GM23338 (cell line): ENCODE measurements at regions not wholly inside any gene's neighbourhood (a gene's known extent, or its start where the extent isn't known, plus 50 kb on each side); places are given as distances from the start of the nearest gene placed in this dataset.

ENCODE experiments used
- ATAC-seq: fragments of 200-7000 bp; cut with Tn5 transposase; 3 replicates; pipeline ENCODE4 v1.9.1; 2020
- DNase-seq: peaks from one replicate; pipeline ENCODE4 v3.0.0-alpha.2; 2015; ENCODE audit warnings: low spot score
- H2AFZ ChIP-seq: fragments of 200-600 bp; sonication (generic); 2 replicates; pipeline ENCODE4 v1.8.0; 2016; ENCODE audit warnings: antibody characterized with exemption, mild to moderate bottlenecking, moderate library complexity
- H3F3A ChIP-seq: fragments of 200-600 bp; sonication (generic); replicated peaks from 2 replicates; pipeline ENCODE4 v1.8.0; 2017; ENCODE audit warnings: antibody characterized with exemption, mixed run types, low read depth
- H3K27ac ChIP-seq: fragments of 200-600 bp; sonication (generic); 2 replicates; pipeline ENCODE4 v1.6.1; 2016; ENCODE audit warnings: low read depth
- H3K27me3 ChIP-seq: fragments of 200-600 bp; sonication (generic); 2 replicates; pipeline ENCODE4 v1.8.0; 2016; ENCODE audit warnings: mild to moderate bottlenecking, mixed run types, moderate library complexity; ENCODE audit not compliant: insufficient read depth
- H3K36me3 ChIP-seq: fragments of 200-600 bp; sonication (generic); 2 replicates; pipeline ENCODE4 v1.8.0; 2016; ENCODE audit warnings: mild to moderate bottlenecking; ENCODE audit not compliant: insufficient read depth
- H3K4me1 ChIP-seq: fragments of 200-600 bp; sonication (generic); 2 replicates; pipeline ENCODE4 v1.8.0; 2016; ENCODE audit warnings: mild to moderate bottlenecking, moderate library complexity; ENCODE audit not compliant: insufficient read depth
- H3K4me2 ChIP-seq: fragments of 200-600 bp; sonication (generic); 2 replicates; pipeline ENCODE4 v1.7.1; 2017; ENCODE audit warnings: mixed run types
- H3K4me3 ChIP-seq: fragments of 200-600 bp; sonication (generic); 2 replicates; pipeline ENCODE4 v1.6.1; 2016; ENCODE audit warnings: mixed run types
- H3K79me2 ChIP-seq: fragments of 200-600 bp; sonication (generic); replicated peaks from 2 replicates; pipeline ENCODE4 v1.8.0; 2017; ENCODE audit warnings: mild to moderate bottlenecking; ENCODE audit not compliant: insufficient read depth
- H3K9me2 ChIP-seq: fragments of 200-600 bp; sonication (generic); 2 replicates; pipeline ENCODE4 v1.8.0; 2017; ENCODE audit not compliant: insufficient read depth
- H4K20me1 ChIP-seq: fragments of 200-600 bp; sonication (generic); replicated peaks from 2 replicates; pipeline ENCODE4 v1.8.0; 2017; ENCODE audit warnings: mild to moderate bottlenecking; ENCODE audit not compliant: insufficient read depth
- H3K27ac Mint-ChIP-seq: 2 replicates; pipeline ENCODE4 v1.8.0; 2020; ENCODE audit warnings: inconsistent platforms, mild to moderate bottlenecking, moderate library complexity, mixed read lengths
- H3K27me3 Mint-ChIP-seq: 3 replicates; pipeline ENCODE4 v1.8.0; 2022; ENCODE audit warnings: low read depth, mild to moderate bottlenecking, moderate library complexity, mixed read lengths, inconsistent platforms; ENCODE audit not compliant: insufficient read depth, poor library complexity
- H3K36me3 Mint-ChIP-seq: 3 replicates; pipeline ENCODE4 v1.8.0; 2021; ENCODE audit warnings: low read depth, mild to moderate bottlenecking, inconsistent platforms, moderate library complexity, mixed read lengths
- H3K4me1 Mint-ChIP-seq: 3 replicates; pipeline ENCODE4 v1.8.0; 2020; ENCODE audit warnings: mild to moderate bottlenecking, inconsistent platforms, mixed read lengths
- H3K4me3 Mint-ChIP-seq: 3 replicates; pipeline ENCODE4 v1.8.0; 2021; ENCODE audit warnings: moderate library complexity, mild to moderate bottlenecking, inconsistent platforms, mixed read lengths
- H3K9me3 Mint-ChIP-seq: 3 replicates; pipeline ENCODE4 v1.8.0; 2020; ENCODE audit warnings: moderate library complexity, mild to moderate bottlenecking, inconsistent platforms, mixed read lengths
- CREB1 ChIP-seq: fragments of 250-450 bp; sonication (Bioruptor Pico); IDR thresholded peaks from 2 replicates; pipeline ENCODE4 v1.5.0; 2020; ENCODE audit warnings: low read depth, mild to moderate bottlenecking, moderate library complexity
- EZH2 ChIP-seq: fragments of 200-600 bp; sonication (generic); IDR thresholded peaks from one replicate; pipeline ENCODE4 v1.8.0; 2017; ENCODE audit warnings: antibody characterized with exemption, mild to moderate bottlenecking, low read depth; ENCODE audit not compliant: unreplicated experiment
- EZH2phosphoT487 ChIP-seq: fragments of 200-600 bp; sonication (generic); IDR thresholded peaks from one replicate; pipeline ENCODE4 v1.8.1; 2018; ENCODE audit warnings: antibody characterized with exemption; ENCODE audit not compliant: unreplicated experiment
- JUNB ChIP-seq: IDR thresholded peaks from one replicate; pipeline ENCODE4 v1.6.1; 2016; ENCODE audit warnings: antibody characterized with exemption; ENCODE audit not compliant: unreplicated experiment
- NANOG ChIP-seq: IDR thresholded peaks from 2 replicates; pipeline ENCODE4 v1.6.1; 2016; ENCODE audit warnings: antibody characterized with exemption, borderline replicate concordance
- POLR2AphosphoS5 ChIP-seq: IDR thresholded peaks from 2 replicates; pipeline ENCODE4 v1.6.1; 2016; ENCODE audit warnings: antibody characterized with exemption, low read depth
- STAT1 ChIP-seq: IDR thresholded peaks from one replicate; pipeline ENCODE4 v1.6.1; 2016; ENCODE audit warnings: antibody characterized with exemption; ENCODE audit not compliant: unreplicated experiment
- ZNF114 ChIP-seq: fragments of 250-450 bp; sonication (Bioruptor Pico); IDR thresholded peaks from 2 replicates; pipeline ENCODE4 v1.5.0; 2020; ENCODE audit warnings: mild to moderate bottlenecking, moderate library complexity
- ZNF331 ChIP-seq: fragments of 250-450 bp; sonication (Bioruptor Pico); IDR thresholded peaks from 2 replicates; pipeline ENCODE4 v1.5.0; 2020; ENCODE audit warnings: low read depth, mild to moderate bottlenecking, moderate library complexity
- TF ChIP-seq, protein P1 (sequence below): IDR thresholded peaks from 2 replicates; pipeline ENCODE4 v1.6.1; 2016; ENCODE audit warnings: antibody characterized with exemption
- TF ChIP-seq, protein P2 (sequence below): IDR thresholded peaks from one replicate; pipeline ENCODE4 v1.6.1; 2018; ENCODE audit warnings: antibody characterized with exemption; ENCODE audit not compliant: unreplicated experiment
- TF ChIP-seq, protein P3 (sequence below), 2 experiments: fragments of 200-600 bp in 1 of 2; sonication (generic) in 1 of 2; conservative IDR thresholded peaks; 2 replicates each; pipeline versions ENCODE4 v1.5.1 to v1.6.1; 2016 to 2017; ENCODE audit warnings: antibody characterized with exemption in 2 of 2, low read depth in 2 of 2, mild to moderate bottlenecking in 2 of 2, moderate library complexity in 1 of 2
- TF ChIP-seq, protein P4 (sequence below): fragments of 250-450 bp; sonication (Bioruptor Pico); IDR thresholded peaks from 2 replicates; pipeline ENCODE4 v1.5.0; 2020; ENCODE audit warnings: mild to moderate bottlenecking, moderate library complexity

DNA sequence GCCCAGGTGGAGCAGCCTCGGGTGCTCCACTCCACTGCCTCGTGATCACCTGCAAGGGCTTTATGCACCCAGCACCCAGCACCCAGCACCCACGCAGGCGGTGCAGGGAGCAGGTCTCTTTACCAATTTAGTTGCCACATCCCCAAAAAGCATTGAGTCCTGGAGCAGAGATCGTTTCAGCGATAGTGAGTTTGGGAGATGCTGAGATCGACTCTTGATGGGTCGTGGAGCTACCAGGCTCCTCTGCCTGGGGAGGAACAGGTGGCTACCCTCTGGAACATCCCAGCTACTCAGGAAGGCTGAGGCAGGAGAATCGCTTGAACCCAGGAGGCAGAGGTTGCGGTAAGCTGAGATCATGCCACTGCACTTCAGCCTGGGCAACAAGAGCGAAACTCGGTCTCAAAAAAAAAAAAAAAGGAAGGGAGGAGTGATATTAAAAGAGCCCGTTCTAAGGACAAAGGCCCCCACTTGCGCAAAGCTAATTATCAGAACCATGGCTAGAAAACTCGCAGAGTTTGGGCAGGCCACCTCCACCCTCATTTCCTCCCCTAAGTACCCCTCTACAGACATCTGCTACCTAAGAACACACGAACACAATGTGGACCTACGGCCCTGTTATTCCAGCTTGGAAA is 106.5 kb upstream of the SLC45A1 start:
- peaks cover 29% of the 10 kb centered on the region for H3K4me1 ChIP-seq
- no peaks in the 10 kb centered on the region for H4K20me1 ChIP-seq
- TF ChIP-seq, protein P1, sequence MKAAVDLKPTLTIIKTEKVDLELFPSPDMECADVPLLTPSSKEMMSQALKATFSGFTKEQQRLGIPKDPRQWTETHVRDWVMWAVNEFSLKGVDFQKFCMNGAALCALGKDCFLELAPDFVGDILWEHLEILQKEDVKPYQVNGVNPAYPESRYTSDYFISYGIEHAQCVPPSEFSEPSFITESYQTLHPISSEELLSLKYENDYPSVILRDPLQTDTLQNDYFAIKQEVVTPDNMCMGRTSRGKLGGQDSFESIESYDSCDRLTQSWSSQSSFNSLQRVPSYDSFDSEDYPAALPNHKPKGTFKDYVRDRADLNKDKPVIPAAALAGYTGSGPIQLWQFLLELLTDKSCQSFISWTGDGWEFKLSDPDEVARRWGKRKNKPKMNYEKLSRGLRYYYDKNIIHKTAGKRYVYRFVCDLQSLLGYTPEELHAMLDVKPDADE = no peak
- TF ChIP-seq, protein P2, sequence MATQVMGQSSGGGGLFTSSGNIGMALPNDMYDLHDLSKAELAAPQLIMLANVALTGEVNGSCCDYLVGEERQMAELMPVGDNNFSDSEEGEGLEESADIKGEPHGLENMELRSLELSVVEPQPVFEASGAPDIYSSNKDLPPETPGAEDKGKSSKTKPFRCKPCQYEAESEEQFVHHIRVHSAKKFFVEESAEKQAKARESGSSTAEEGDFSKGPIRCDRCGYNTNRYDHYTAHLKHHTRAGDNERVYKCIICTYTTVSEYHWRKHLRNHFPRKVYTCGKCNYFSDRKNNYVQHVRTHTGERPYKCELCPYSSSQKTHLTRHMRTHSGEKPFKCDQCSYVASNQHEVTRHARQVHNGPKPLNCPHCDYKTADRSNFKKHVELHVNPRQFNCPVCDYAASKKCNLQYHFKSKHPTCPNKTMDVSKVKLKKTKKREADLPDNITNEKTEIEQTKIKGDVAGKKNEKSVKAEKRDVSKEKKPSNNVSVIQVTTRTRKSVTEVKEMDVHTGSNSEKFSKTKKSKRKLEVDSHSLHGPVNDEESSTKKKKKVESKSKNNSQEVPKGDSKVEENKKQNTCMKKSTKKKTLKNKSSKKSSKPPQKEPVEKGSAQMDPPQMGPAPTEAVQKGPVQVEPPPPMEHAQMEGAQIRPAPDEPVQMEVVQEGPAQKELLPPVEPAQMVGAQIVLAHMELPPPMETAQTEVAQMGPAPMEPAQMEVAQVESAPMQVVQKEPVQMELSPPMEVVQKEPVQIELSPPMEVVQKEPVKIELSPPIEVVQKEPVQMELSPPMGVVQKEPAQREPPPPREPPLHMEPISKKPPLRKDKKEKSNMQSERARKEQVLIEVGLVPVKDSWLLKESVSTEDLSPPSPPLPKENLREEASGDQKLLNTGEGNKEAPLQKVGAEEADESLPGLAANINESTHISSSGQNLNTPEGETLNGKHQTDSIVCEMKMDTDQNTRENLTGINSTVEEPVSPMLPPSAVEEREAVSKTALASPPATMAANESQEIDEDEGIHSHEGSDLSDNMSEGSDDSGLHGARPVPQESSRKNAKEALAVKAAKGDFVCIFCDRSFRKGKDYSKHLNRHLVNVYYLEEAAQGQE = no peak
- TF ChIP-seq ZNF114 (CRISPR knock-in tag) = no peak
- no peak for TF ChIP-seq NANOG
- TF ChIP-seq POLR2AphosphoS5 = no peak
- TF ChIP-seq JUNB = no peak
- no peak for TF ChIP-seq EZH2
- TF ChIP-seq, protein P3, sequence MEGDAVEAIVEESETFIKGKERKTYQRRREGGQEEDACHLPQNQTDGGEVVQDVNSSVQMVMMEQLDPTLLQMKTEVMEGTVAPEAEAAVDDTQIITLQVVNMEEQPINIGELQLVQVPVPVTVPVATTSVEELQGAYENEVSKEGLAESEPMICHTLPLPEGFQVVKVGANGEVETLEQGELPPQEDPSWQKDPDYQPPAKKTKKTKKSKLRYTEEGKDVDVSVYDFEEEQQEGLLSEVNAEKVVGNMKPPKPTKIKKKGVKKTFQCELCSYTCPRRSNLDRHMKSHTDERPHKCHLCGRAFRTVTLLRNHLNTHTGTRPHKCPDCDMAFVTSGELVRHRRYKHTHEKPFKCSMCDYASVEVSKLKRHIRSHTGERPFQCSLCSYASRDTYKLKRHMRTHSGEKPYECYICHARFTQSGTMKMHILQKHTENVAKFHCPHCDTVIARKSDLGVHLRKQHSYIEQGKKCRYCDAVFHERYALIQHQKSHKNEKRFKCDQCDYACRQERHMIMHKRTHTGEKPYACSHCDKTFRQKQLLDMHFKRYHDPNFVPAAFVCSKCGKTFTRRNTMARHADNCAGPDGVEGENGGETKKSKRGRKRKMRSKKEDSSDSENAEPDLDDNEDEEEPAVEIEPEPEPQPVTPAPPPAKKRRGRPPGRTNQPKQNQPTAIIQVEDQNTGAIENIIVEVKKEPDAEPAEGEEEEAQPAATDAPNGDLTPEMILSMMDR (conservative IDR thresholded peaks at IDR 0.05; ENCODE audit: low read depth in 2 of 2) = no peak
- TF ChIP-seq, protein P4, sequence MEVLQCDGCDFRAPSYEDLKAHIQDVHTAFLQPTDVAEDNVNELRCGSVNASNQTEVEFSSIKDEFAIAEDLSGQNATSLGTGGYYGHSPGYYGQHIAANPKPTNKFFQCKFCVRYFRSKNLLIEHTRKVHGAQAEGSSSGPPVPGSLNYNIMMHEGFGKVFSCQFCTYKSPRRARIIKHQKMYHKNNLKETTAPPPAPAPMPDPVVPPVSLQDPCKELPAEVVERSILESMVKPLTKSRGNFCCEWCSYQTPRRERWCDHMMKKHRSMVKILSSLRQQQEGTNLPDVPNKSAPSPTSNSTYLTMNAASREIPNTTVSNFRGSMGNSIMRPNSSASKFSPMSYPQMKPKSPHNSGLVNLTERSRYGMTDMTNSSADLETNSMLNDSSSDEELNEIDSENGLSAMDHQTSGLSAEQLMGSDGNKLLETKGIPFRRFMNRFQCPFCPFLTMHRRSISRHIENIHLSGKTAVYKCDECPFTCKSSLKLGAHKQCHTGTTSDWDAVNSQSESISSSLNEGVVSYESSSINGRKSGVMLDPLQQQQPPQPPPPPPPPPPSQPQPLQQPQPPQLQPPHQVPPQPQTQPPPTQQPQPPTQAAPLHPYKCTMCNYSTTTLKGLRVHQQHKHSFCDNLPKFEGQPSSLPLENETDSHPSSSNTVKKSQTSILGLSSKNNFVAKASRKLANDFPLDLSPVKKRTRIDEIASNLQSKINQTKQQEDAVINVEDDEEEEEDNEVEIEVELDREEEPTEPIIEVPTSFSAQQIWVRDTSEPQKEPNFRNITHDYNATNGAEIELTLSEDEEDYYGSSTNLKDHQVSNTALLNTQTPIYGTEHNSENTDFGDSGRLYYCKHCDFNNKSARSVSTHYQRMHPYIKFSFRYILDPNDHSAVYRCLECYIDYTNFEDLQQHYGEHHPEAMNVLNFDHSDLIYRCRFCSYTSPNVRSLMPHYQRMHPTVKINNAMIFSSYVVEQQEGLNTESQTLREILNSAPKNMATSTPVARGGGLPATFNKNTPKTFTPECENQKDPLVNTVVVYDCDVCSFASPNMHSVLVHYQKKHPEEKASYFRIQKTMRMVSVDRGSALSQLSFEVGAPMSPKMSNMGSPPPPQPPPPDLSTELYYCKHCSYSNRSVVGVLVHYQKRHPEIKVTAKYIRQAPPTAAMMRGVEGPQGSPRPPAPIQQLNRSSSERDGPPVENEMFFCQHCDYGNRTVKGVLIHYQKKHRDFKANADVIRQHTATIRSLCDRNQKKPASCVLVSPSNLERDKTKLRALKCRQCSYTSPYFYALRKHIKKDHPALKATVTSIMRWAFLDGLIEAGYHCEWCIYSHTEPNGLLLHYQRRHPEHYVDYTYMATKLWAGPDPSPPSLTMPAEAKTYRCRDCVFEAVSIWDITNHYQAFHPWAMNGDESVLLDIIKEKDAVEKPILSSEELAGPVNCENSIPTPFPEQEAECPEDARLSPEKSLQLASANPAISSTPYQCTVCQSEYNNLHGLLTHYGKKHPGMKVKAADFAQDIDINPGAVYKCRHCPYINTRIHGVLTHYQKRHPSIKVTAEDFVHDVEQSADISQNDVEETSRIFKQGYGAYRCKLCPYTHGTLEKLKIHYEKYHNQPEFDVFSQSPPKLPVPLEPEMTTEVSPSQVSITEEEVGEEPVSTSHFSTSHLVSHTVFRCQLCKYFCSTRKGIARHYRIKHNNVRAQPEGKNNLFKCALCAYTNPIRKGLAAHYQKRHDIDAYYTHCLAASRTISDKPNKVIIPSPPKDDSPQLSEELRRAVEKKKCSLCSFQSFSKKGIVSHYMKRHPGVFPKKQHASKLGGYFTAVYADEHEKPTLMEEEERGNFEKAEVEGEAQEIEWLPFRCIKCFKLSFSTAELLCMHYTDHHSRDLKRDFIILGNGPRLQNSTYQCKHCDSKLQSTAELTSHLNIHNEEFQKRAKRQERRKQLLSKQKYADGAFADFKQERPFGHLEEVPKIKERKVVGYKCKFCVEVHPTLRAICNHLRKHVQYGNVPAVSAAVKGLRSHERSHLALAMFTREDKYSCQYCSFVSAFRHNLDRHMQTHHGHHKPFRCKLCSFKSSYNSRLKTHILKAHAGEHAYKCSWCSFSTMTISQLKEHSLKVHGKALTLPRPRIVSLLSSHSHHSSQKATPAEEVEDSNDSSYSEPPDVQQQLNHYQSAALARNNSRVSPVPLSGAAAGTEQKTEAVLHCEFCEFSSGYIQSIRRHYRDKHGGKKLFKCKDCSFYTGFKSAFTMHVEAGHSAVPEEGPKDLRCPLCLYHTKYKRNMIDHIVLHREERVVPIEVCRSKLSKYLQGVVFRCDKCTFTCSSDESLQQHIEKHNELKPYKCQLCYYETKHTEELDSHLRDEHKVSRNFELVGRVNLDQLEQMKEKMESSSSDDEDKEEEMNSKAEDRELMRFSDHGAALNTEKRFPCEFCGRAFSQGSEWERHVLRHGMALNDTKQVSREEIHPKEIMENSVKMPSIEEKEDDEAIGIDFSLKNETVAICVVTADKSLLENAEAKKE (CRISPR knock-in tag) = no peak
- TF ChIP-seq ZNF331 (CRISPR knock-in tag) = no peak
- TF ChIP-seq EZH2phosphoT487 = no peak
- no peak for TF ChIP-seq STAT1
- no peak for TF ChIP-seq CREB1 (CRISPR knock-in tag)
- H3K4me1 Mint-ChIP-seq = peaks cover 43% of the 10 kb centered on the region
- peak overlapping the region; percentile 83; the same call in 1 of the 2 replicates for H2AFZ ChIP-seq
- H3K27me3 Mint-ChIP-seq = peaks cover 6% of the 10 kb centered on the region
- H3K36me3 ChIP-seq = no peaks in the 10 kb centered on the region
- DNase-seq (no peak), ATAC-seq (no peak)
- no peaks in the 10 kb centered on the region for H3K9me2 ChIP-seq
- no peak overlapping the region for H3K4me3 Mint-ChIP-seq
- no peaks in the 10 kb centered on the region for H3K36me3 Mint-ChIP-seq
- H3K4me2 ChIP-seq = no peak overlapping the region
- no peaks in the 10 kb centered on the region for H3K79me2 ChIP-seq
- H3K27me3 ChIP-seq = no peaks in the 10 kb centered on the region
- H3K27ac ChIP-seq = no peak overlapping the region
- 0 out of 2 replicates have a peak, but pooled peaks cover 5% of the 10 kb centered on the region for H3F3A ChIP-seq
- H3K27ac Mint-ChIP-seq = no peak overlapping the region
- H3K4me3 ChIP-seq = no peak overlapping the region
- no peaks in the 10 kb centered on the region for H3K9me3 Mint-ChIP-seq
